Kidney (tissue), 13 donors: ENCODE measurements at regions not wholly inside any gene's neighbourhood (a gene's known extent, or its start where the extent isn't known, plus 50 kb on each side); places are given as distances from the start of the nearest gene placed in this dataset.
"Not testable (repeated sequence)": the region's sequence is repeated elsewhere in the genome, so short reads cannot be mapped to it uniquely, and the experiment has no call there.

ENCODE experiments used
- DNase-seq, 5 donors: peaks; one replicate each; pipeline ENCODE4 v3.0.0-alpha.2; 2013 to 2020
- FAIRE-seq: peaks from 2 replicates; lab custom pipeline; 2012; peaks lifted over from hg19 to GRCh38; lab: Jason Lieb, UNC
- H3K27ac ChIP-seq, 2 donors: one replicate each; pipeline ENCODE4 v1.7.0; 2013; ENCODE audit warnings: low read depth in 2 of 2, low read length in 2 of 2, inconsistent platforms in 1 of 2
- H3K27me3 ChIP-seq: one replicate; pipeline ENCODE4 v1.7.1; 2013; ENCODE audit warnings: low read length, inconsistent platforms; ENCODE audit not compliant: control insufficient read depth, insufficient read depth
- H3K36me3 ChIP-seq, 3 donors: one replicate each; pipeline versions ENCODE4 v1.7.0 to v1.7.1; 2013; ENCODE audit warnings: low read length in 3 of 3, control low read depth in 1 of 3, inconsistent platforms in 1 of 3; ENCODE audit not compliant: insufficient read depth in 3 of 3, control insufficient read depth in 2 of 3
- H3K4me1 ChIP-seq, 3 donors: one replicate each; pipeline versions ENCODE4 v1.7.0 to v1.7.1; 2013; ENCODE audit warnings: low read length in 3 of 3, inconsistent platforms in 1 of 3, low read depth in 1 of 3; ENCODE audit not compliant: control insufficient read depth in 2 of 3, insufficient read depth in 2 of 3
- H3K4me3 ChIP-seq, 3 donors: one replicate each; pipeline versions ENCODE4 v1.7.0 to v1.8.1; 2013; ENCODE audit warnings: low read length in 3 of 3, control low read depth in 1 of 3, inconsistent platforms in 1 of 3
- H3K9ac ChIP-seq, 3 donors: one replicate each; pipeline versions ENCODE4 v1.7.0 to v1.7.1; 2013; ENCODE audit warnings: low read length in 3 of 3, control low read depth in 1 of 3, inconsistent platforms in 1 of 3
- H3K9me3 ChIP-seq, 3 donors: one replicate each; pipeline versions ENCODE4 v1.7.0 to v1.7.1; 2013; ENCODE audit warnings: low read length in 3 of 3, control low read depth in 1 of 3, inconsistent platforms in 1 of 3; ENCODE audit not compliant: control insufficient read depth in 2 of 3, insufficient read depth in 1 of 3
- CTCF ChIP-seq: IDR thresholded peaks from 3 replicates; pipeline ENCODE4 v1.5.1; 2012; ENCODE audit warnings: mild to moderate bottlenecking, moderate library complexity, borderline replicate concordance; ENCODE audit not compliant: insufficient read depth; ENCODE audit errors: extremely low read depth
- intact Hi-C: fragments of 100-400 bp; cut with DNase I; formaldehyde crosslinking; loops from one replicate; pipeline ENCODE4 v1.11.1; 2022
- donor health status: control.
- donor health status: control.
- donor health status: control.
- donor health status: control.
- donor health status: control.
- donor health status: DM: yes; HTN: yes; CAD: no.
- donor health status: Normal renal cell carcinoma (clear cell type).

DNA sequence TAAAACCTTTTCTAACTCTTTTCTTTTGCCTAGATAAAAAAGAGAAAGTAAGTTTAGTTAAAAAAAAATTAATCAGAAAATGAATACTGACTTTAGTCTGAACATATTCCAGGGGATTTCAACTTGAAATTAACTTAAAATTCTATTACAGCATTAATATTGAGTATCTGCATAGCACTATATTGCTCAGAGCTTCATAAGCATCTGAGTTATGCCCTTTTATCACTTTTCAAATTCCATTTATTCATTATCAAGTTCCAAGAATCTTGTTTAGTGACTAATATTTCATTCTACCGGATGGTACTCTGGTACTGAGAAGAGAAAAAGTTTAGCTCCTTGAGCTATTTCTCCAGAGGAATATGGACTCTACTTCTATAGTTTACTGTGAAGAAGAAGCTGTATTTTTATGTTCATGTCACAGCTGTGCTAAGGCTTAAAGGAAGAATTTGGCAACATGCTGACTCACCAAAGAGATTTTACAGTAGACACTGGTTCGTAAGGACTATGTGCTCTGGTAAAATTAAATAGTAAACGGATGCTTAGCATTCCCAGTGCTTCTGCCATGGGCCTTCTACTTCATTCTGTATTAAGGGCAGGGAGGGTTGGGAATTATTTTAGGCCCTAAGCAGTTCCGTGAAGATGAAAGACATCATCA, 285.2 kb upstream of the SEMA6A start:
- Histone ChIP-seq H3K36me3 (no peaks in the 10 kb centered on the region), H3K27ac (no peak overlapping the region), H3K4me3 (no peak overlapping the region), H3K4me1 (no peaks in the 10 kb centered on the region), H3K9me3 (no peaks in the 10 kb centered on the region), H3K27me3 (no peaks in the 10 kb centered on the region), H3K9ac (no peak overlapping the region)
- TF ChIP-seq CTCF = no peak
- FAIRE-seq = no peak
- DNase-seq = no peak
- intact Hi-C loops = no loop called here

GRCh38 chr5:116858705-116859333, 284.2 kb upstream of the SEMA6A start:
- Histone ChIP-seq H3K27ac (no peak overlapping the region), H3K36me3 (no peaks in the 10 kb centered on the region), H3K4me1 (no peaks in the 10 kb centered on the region), H3K27me3 (no peaks in the 10 kb centered on the region), H3K4me3 (no peak overlapping the region), H3K9me3 (no peaks in the 10 kb centered on the region), H3K9ac (no peak overlapping the region)
- FAIRE-seq (no peak), DNase-seq (no peak)
- intact Hi-C loops = no loop called here
- no peak for TF ChIP-seq CTCF

GRCh38 chr5:116858020-116858419, 283.4 kb upstream of the SEMA6A start:
- H3K27me3 ChIP-seq, FAIRE-seq, H3K36me3 ChIP-seq, intact Hi-C loops, H3K9ac ChIP-seq, H3K9me3 ChIP-seq, DNase-seq, H3K4me1 ChIP-seq, H3K4me3 ChIP-seq, H3K27ac ChIP-seq: not testable (repeated sequence)

GRCh38 chr5:116856271-116856670, 281.6 kb upstream of the SEMA6A start:
- TF ChIP-seq CTCF = no peak
- no peak overlapping the region for H3K4me3 ChIP-seq
- DNase-seq (no peak), FAIRE-seq (no peak)
- intact Hi-C loops = no loop called here
- H3K27me3 ChIP-seq = no peaks in the 10 kb centered on the region
- no peak overlapping the region for H3K27ac ChIP-seq
- H3K36me3 ChIP-seq = no peaks in the 10 kb centered on the region
- no peak overlapping the region for H3K9ac ChIP-seq
- no peaks in the 10 kb centered on the region for H3K9me3 ChIP-seq
- no peaks in the 10 kb centered on the region for H3K4me1 ChIP-seq
